A549 (cell line): ENCODE measurements at regions not wholly inside any gene's neighbourhood (a gene's known extent, or its start where the extent isn't known, plus 50 kb on each side); places are given as distances from the start of the nearest gene placed in this dataset.
A peak's percentile ranks its signal among the peaks of the same experiment; 100 is the strongest.

Source experiments
- ATAC-seq, 2 experiments: fragments of 200-7000 bp in 1 of 2; fragments of >200 bp in 1 of 2; cut with Nextera tagmentation in 1 of 2; cut with Tn5 transposase in 1 of 2; 3 replicates each; pipeline versions ENCODE4 v1.8.0 to v1.9.1; 2018 to 2020; ENCODE audit warnings: mild to moderate bottlenecking in 1 of 2, moderate library complexity in 1 of 2
- CTCF ChIA-PET: fragments of 300-600 bp; sonication (Branson Sonifier 250); formaldehyde crosslinking; extraction: SDS; loops from one replicate; lab custom pipeline; 2021; ENCODE audit warnings: antibody characterized with exemption, inconsistent platforms; lab: Yijun Ruan, JAX
- POLR2A ChIA-PET: fragments of 350-600 bp; formaldehyde crosslinking; extraction: SDS; loops from one replicate; lab custom pipeline; 2021; ENCODE audit warnings: antibody characterized with exemption, inconsistent platforms; lab: Yijun Ruan, JAX
- DNase-seq, 2 experiments: peaks; one replicate each; pipeline versions ENCODE4 v3.0.0 to v3.0.0-alpha.2; 2011 to 2016; ENCODE audit warnings: low read depth in 1 of 2, low spot score in 1 of 2
- FAIRE-seq: peaks from 2 replicates; lab custom pipeline; 2011; peaks lifted over from hg19 to GRCh38; lab: Jason Lieb, UNC
- H3K27ac ChIP-seq, 2 experiments: fragments of >200 bp; sonication (Bioruptor Twin); formaldehyde crosslinking; 3 replicates each; pipeline ENCODE4 v1.5.1; 2016 to 2017
- H3K4me1 ChIP-seq: fragments of >200 bp; sonication (Bioruptor Twin); formaldehyde crosslinking; 3 replicates; pipeline ENCODE4 v1.6.1; 2016
- H3K4me2 ChIP-seq: fragments of >200 bp; sonication (Bioruptor Twin); formaldehyde crosslinking; 3 replicates; pipeline ENCODE4 v1.6.1; 2016
- H3K4me3 ChIP-seq: fragments of >200 bp; sonication (Bioruptor Twin); formaldehyde crosslinking; 3 replicates; pipeline ENCODE4 v1.5.1; 2016
- H3K9me3 ChIP-seq: fragments of >200 bp; sonication (Bioruptor Twin); formaldehyde crosslinking; 3 replicates; pipeline ENCODE4 v1.6.1; 2016
- BCL3 ChIP-seq: fragments of >200 bp; sonication (Bioruptor Twin); formaldehyde crosslinking; IDR thresholded peaks from 3 replicates; pipeline ENCODE4 v1.6.1; 2016
- CBX8 ChIP-seq: fragments of 200-600 bp; sonication (generic); IDR thresholded peaks from 2 replicates; pipeline ENCODE4 v1.6.1; 2016
- CEBPB ChIP-seq, 2 experiments: fragments of >200 bp in 1 of 2; sonication (Bioruptor Twin) in 1 of 2; formaldehyde crosslinking in 1 of 2; IDR thresholded peaks; 2 replicates each; pipeline ENCODE4 v1.6.1; 2012 to 2016
- FOSB ChIP-seq: fragments of 250-450 bp; sonication (Bioruptor Pico); IDR thresholded peaks from 2 replicates; pipeline ENCODE4 v1.5.0; 2020; ENCODE audit warnings: mild to moderate bottlenecking, moderate library complexity
- FOSL2 ChIP-seq, 2 experiments: fragments of 450-650 bp in 1 of 2; fragments of >200 bp in 1 of 2; sonication (Bioruptor Twin) in 1 of 2; formaldehyde crosslinking; IDR thresholded peaks; 2 replicates each; pipeline versions ENCODE4 v1.5.0 to v1.6.1; 2016 to 2020; ENCODE audit warnings: mild to moderate bottlenecking in 1 of 2, moderate library complexity in 1 of 2
- FOXS1 ChIP-seq: fragments of 250-450 bp; sonication (Bioruptor Pico); IDR thresholded peaks from 2 replicates; pipeline ENCODE4 v1.5.0; 2020; ENCODE audit warnings: mild to moderate bottlenecking, moderate library complexity
- JUN ChIP-seq, 2 experiments: fragments of >200 bp; sonication (Bioruptor Twin); formaldehyde crosslinking; IDR thresholded peaks; 2 replicates in 1 of 2; 3 replicates in 1 of 2; pipeline ENCODE4 v1.6.1; 2016 to 2017
- JUNB ChIP-seq: fragments of >200 bp; sonication (Bioruptor Twin); formaldehyde crosslinking; IDR thresholded peaks from 2 replicates; pipeline ENCODE4 v1.6.1; 2016
- MAZ ChIP-seq: fragments of 150-350 bp; IDR thresholded peaks from 2 replicates; pipeline ENCODE4 v1.6.1; 2014; ENCODE audit warnings: antibody characterized with exemption, low read depth, low read length, borderline replicate concordance
- NPAS2 ChIP-seq: fragments of 250-450 bp; sonication (Bioruptor Pico); IDR thresholded peaks from 2 replicates; pipeline ENCODE4 v1.8.0; 2022; ENCODE audit warnings: mild to moderate bottlenecking, moderate library complexity, borderline replicate concordance
- ZC3H11A ChIP-seq: fragments of 450-650 bp; IDR thresholded peaks from 2 replicates; pipeline ENCODE4 v1.6.1; 2014; ENCODE audit warnings: antibody characterized with exemption, mild to moderate bottlenecking
- WGBS: methylation state at CpG from one replicate; pipeline ENCODE4 v1.1.6; 2017; ENCODE audit errors: missing lambda C conversion rate; 5-methylcytosine and 5-hydroxymethylcytosine counted together
- TF ChIP-seq, protein P1 (sequence below): IDR thresholded peaks from 2 replicates; pipeline ENCODE4 v1.6.1; 2012

DNA sequence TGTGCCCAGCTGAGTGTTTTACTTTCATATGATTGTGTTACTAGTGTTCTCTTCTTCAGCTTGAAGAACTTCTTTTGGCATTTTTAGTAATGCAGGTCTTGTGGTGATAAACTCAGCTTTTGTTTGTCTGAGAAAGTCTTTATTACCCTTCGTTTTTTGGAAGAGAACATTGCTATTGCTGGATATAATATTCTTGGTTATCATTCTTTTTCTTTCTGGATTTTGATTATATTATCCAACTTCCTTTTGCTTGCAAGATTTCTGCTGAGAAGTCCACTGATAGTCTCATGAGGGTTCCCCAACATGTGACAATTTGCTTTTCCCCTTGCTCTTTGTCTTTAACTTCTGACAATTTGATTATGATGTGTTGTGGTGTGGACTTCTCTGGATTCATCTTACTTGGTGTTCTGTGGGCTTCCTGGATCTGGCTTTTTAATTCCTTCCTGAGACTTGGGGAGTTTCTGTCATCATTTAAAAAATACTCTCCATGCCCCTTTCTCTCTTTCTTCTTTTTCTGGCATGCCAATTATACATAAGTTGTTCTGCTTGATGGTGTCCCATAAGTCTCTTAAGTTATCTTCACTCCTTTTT lies 416.8 kb downstream of the CCDC91 start:
- Histone ChIP-seq H3K4me3 (no peak overlapping the region), H3K27ac (no peak overlapping the region), H3K4me1 (peaks cover 27% of the 10 kb centered on the region)
- 2% methylated on average over 1 of the region's 1 CpG for WGBS
- CTCF ChIA-PET: no interaction called here
- no peak for FAIRE-seq
- no peak for DNase-seq
- TF ChIP-seq JUN (IDR thresholded peaks at IDR 0.05): no peak
- TF ChIP-seq, all 56 proteins: peak for 0
- ATAC-seq: no peak
- POLR2A ChIA-PET: no interaction called here
- Histone ChIP-seq H3K9me3 (peaks cover 16% of the 10 kb centered on the region; the same call in 1 of the 3 replicates), H3K4me2 (no peak overlapping the region)

- ChIA-PET POLR2A (no interaction called here), CTCF (no interaction called here)
- Histone ChIP-seq H3K4me2 (peak overlapping the region; percentile 57), H3K27ac (peak overlapping the region; percentile 38 to 71; a peak in 4 of 6 replicates), H3K9me3 (peaks cover 16% of the 10 kb centered on the region; the same call in 1 of the 3 replicates), H3K4me3 (no peak overlapping the region), H3K4me1 (peaks cover 20% of the 10 kb centered on the region)
- FAIRE-seq (no peak), DNase-seq (no peak), ATAC-seq (peak in 1 of 2 experiments; percentile 44; a peak in 4 of 6 replicates)
- 28% methylated on average over 3 of the region's 3 CpGs for WGBS
- no peak for TF ChIP-seq MAZ
- TF ChIP-seq, protein P1, sequence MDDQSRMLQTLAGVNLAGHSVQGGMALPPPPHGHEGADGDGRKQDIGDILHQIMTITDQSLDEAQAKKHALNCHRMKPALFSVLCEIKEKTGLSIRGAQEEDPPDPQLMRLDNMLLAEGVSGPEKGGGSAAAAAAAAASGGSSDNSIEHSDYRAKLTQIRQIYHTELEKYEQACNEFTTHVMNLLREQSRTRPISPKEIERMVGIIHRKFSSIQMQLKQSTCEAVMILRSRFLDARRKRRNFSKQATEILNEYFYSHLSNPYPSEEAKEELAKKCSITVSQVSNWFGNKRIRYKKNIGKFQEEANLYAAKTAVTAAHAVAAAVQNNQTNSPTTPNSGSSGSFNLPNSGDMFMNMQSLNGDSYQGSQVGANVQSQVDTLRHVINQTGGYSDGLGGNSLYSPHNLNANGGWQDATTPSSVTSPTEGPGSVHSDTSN: no peak
Measured at GRCh38 chr12:28610401-28611114, 420.3 kb downstream of the CCDC91 start.

GRCh38 chr12:28611115-28611435 lies 420.8 kb downstream of the CCDC91 start:
- DNase-seq: peak in 1 of 2 experiments; percentile 54

GRCh38 chr12:28611449-28611848 lies 421.2 kb downstream of the CCDC91 start:
- DNase-seq: no peak
- ChIA-PET CTCF (no interaction called here), POLR2A (interaction anchor here (1.0 kb wide), 1 partner anchor 421 kb away, joined by 3 read pairs; the partner anchor contains the start of gene CCDC91)
- ATAC-seq: peak in 1 of 2 experiments; percentile 50; a peak in 1 of 6 replicates
- Histone ChIP-seq H3K4me2 (peak overlapping the region; percentile 57), H3K27ac (peak overlapping the region; percentile 54 to 59; a peak in 4 of 6 replicates), H3K4me3 (no peak overlapping the region), H3K9me3 (peaks cover 16% of the 10 kb centered on the region; the same call in 2 of the 3 replicates), H3K4me1 (peaks cover 20% of the 10 kb centered on the region)
- TF ChIP-seq FOSB (no peak), CEBPB (IDR thresholded peaks at IDR 0.05) (peak in 1 of 2 experiments; percentile 3; a peak in 2 of 4 replicates)
- FAIRE-seq: no peak
- WGBS: 0% methylated on average over 2 of the region's 2 CpGs

More at GRCh38 chr12:28611115-28611435, 420.8 kb downstream of the CCDC91 start:
- peak overlapping the region; percentile 57 for H3K4me2 ChIP-seq
- ATAC-seq (peak; percentile 74 to 89), FAIRE-seq (peak; percentile 83)
- ChIA-PET POLR2A (interaction anchor here (1.0 kb wide), 1 partner anchor 421 kb away, joined by 3 read pairs; the partner anchor contains the start of gene CCDC91), CTCF (no interaction called here)
- peak overlapping the region; percentile 54 to 59; a peak in 5 of 6 replicates for H3K27ac ChIP-seq
- H3K9me3 ChIP-seq: peaks cover 16% of the 10 kb centered on the region; the same call in 1 of the 3 replicates
- H3K4me3 ChIP-seq: no peak overlapping the region
- TF ChIP-seq ZC3H11A (no peak), CEBPB (IDR thresholded peaks at IDR 0.05) (peak; percentile 64 to 70), FOSL2 (IDR thresholded peaks at IDR 0.05) (peak; percentile 30; the same call in 1 of the 2 replicates), FOSL2 (CRISPR knock-in tag; IDR thresholded peaks at IDR 0.05) (peak; percentile 31; the same call in 1 of the 2 replicates), JUNB (peak; percentile 40; the same call in 1 of the 2 replicates), NPAS2 (CRISPR knock-in tag) (no peak), JUN (IDR thresholded peaks at IDR 0.05) (no peak), BCL3 (no peak), FOXS1 (no peak), CBX8 (no peak)
- H3K4me1 ChIP-seq: peaks cover 20% of the 10 kb centered on the region
